CD4-positive, alpha-beta T cell (primary cell): ENCODE measurements at regions not wholly inside any gene's neighbourhood (a gene's known extent, or its start where the extent isn't known, plus 50 kb on each side); places are given as distances from the start of the nearest gene placed in this dataset.

ENCODE experiments used
- ATAC-seq: fragments of 200-7000 bp; cut with Tn5 transposase; one replicate; pipeline ENCODE4 v1.10.0; 2022; ENCODE audit warnings: mild to moderate bottlenecking; ENCODE audit not compliant: poor library complexity
- CTCF ChIA-PET: fragments of 350-600 bp; sonication (Branson Sonifier 250); formaldehyde crosslinking; loops from one replicate; lab custom pipeline; 2021; ENCODE audit warnings: antibody characterized with exemption, inconsistent platforms; lab: Charles Lee
- POLR2A ChIA-PET: fragments of 350-600 bp; sonication (Branson Sonifier 250); formaldehyde crosslinking; loops from one replicate; lab custom pipeline; 2021; ENCODE audit warnings: antibody characterized with exemption, inconsistent platforms; lab: Charles Lee
- DNase-seq, 14 experiments: peaks; one replicate each; pipeline ENCODE4 v3.0.0-alpha.2; 2013 to 2020; ENCODE audit warnings: mixed read lengths in 2 of 14
- H3K27ac ChIP-seq, 2 donors: one replicate each; pipeline versions ENCODE4 v1.5.1 to v1.7.0; 2013; ENCODE audit warnings: low read length in 2 of 2, low read depth in 1 of 2, mild to moderate bottlenecking in 1 of 2
- H3K27me3 ChIP-seq, 2 experiments: 1 replicate in 1 of 2; 2 replicates in 1 of 2; pipeline versions ENCODE4 v1.6.1 to v1.7.0; 2013; ENCODE audit warnings: low read length in 2 of 2, control low read depth in 1 of 2, mild to moderate bottlenecking in 1 of 2, moderate library complexity in 1 of 2; ENCODE audit not compliant: insufficient read depth in 2 of 2, control insufficient read depth in 1 of 2
- H3K36me3 ChIP-seq: one replicate; pipeline ENCODE4 v1.6.1; 2013; ENCODE audit warnings: low read length, control low read depth; ENCODE audit not compliant: insufficient read depth
- H3K4me1 ChIP-seq: one replicate; pipeline ENCODE4 v1.6.1; 2013; ENCODE audit warnings: low read length, control low read depth; ENCODE audit not compliant: insufficient read depth
- H3K4me3 ChIP-seq: one replicate; pipeline ENCODE4 v1.5.1; 2013; ENCODE audit warnings: mild to moderate bottlenecking, low read length, moderate library complexity
- H3K9me3 ChIP-seq, 2 experiments: 1 replicate in 1 of 2; 2 replicates in 1 of 2; pipeline versions ENCODE4 v1.6.1 to v1.7.0; 2013; ENCODE audit warnings: low read length in 2 of 2, mild to moderate bottlenecking in 2 of 2, control low read depth in 1 of 2, moderate library complexity in 1 of 2; ENCODE audit not compliant: control insufficient read depth in 1 of 2, insufficient read depth in 1 of 2
- H3K27ac Mint-ChIP-seq: one replicate; pipeline ENCODE4 v1.8.0; 2020; ENCODE audit warnings: mixed read lengths
- H3K27me3 Mint-ChIP-seq: one replicate; pipeline ENCODE4 v1.8.0; 2021; ENCODE audit warnings: mixed read lengths
- H3K36me3 Mint-ChIP-seq: one replicate; pipeline ENCODE4 v1.8.0; 2021; ENCODE audit warnings: low read depth, mixed read lengths
- H3K4me1 Mint-ChIP-seq: one replicate; pipeline ENCODE4 v1.8.0; 2021; ENCODE audit warnings: low read depth, mixed read lengths
- H3K4me3 Mint-ChIP-seq: one replicate; pipeline ENCODE4 v1.8.0; 2020; ENCODE audit warnings: mild to moderate bottlenecking, mixed read lengths
- H3K9me3 Mint-ChIP-seq: one replicate; pipeline ENCODE4 v1.8.0; 2020; ENCODE audit warnings: mixed read lengths
- intact Hi-C, 2 experiments: fragments of 100-400 bp; cut with DNase I in 1 of 2; cut with micrococcal nuclease in 1 of 2; formaldehyde crosslinking; loops; one replicate each; pipeline versions ENCODE4 v1.15.1 to v1.9.0; 2023 to 2025; cut with DNase I, micrococcal nuclease
- TF ChIP-seq, protein P1 (sequence below): fragments of 200-600 bp; IDR thresholded peaks from one replicate; pipeline ENCODE4 v1.8.0; 2022; ENCODE audit warnings: antibody characterized with exemption, mild to moderate bottlenecking

DNA sequence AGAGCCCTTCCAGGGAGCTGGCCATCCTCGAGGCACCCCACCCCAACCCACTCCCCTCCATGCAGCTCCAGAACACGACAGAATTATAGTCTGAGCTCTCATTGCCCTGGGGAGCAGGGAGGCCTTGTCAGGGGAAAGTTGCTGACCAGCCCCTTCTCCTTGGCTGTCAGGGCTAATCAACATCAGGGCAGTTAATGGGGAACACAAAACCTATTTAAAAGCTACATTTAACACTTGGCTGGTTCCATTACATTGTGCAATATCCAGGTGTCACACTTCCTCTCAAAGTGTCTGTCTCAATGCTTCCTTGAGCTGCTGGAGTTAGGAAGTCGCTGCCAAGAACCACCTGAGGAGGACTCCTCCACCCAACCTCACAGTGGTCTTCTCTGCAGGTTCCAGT, 111.8 kb upstream of the GRIK3 start:
- intact Hi-C loops: no loop called here
- peaks cover 29% of the 10 kb centered on the region for H3K27me3 Mint-ChIP-seq

DNA sequence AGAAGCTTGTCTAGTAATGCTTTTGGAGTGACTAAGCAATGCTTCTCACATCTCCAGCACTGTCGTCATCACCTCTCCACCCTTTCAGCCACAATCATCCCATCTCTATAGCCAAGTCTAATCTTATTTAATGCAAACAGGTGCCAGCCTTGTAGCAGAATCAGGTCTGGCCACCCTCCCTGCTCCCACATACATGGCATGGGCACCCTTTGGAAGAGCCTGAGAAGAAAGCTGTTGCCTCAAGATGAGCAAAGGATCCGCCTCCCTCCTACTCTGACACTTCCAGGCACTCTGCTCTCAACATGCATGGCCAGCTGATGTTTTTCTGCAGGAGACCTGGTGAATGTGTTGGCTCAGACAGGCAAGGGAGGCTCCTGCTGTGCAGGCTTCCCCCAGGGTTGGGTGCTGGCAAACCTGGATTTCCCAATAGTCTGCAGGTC, 113.1 kb upstream of the GRIK3 start:
- DNase-seq: no peak
- CTCF ChIA-PET: no interaction called here
- H3K27me3 Mint-ChIP-seq: peaks cover 24% of the 10 kb centered on the region

More for the DNA sequence above, 111.8 kb upstream of the GRIK3 start:
- no peaks in the 10 kb centered on the region for H3K36me3 ChIP-seq
- H3K27ac ChIP-seq: no peak overlapping the region
- H3K4me1 ChIP-seq: no peaks in the 10 kb centered on the region
- no peaks in the 10 kb centered on the region for H3K27me3 ChIP-seq
- no peak overlapping the region for H3K4me3 ChIP-seq
- TF ChIP-seq, protein P1, sequence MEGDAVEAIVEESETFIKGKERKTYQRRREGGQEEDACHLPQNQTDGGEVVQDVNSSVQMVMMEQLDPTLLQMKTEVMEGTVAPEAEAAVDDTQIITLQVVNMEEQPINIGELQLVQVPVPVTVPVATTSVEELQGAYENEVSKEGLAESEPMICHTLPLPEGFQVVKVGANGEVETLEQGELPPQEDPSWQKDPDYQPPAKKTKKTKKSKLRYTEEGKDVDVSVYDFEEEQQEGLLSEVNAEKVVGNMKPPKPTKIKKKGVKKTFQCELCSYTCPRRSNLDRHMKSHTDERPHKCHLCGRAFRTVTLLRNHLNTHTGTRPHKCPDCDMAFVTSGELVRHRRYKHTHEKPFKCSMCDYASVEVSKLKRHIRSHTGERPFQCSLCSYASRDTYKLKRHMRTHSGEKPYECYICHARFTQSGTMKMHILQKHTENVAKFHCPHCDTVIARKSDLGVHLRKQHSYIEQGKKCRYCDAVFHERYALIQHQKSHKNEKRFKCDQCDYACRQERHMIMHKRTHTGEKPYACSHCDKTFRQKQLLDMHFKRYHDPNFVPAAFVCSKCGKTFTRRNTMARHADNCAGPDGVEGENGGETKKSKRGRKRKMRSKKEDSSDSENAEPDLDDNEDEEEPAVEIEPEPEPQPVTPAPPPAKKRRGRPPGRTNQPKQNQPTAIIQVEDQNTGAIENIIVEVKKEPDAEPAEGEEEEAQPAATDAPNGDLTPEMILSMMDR: no peak
- H3K27ac Mint-ChIP-seq: no peak overlapping the region
- H3K9me3 Mint-ChIP-seq: no peaks in the 10 kb centered on the region
- CTCF ChIA-PET: no interaction called here
- no peaks in the 10 kb centered on the region for H3K36me3 Mint-ChIP-seq
- H3K9me3 ChIP-seq: no peaks in the 10 kb centered on the region
- H3K4me3 Mint-ChIP-seq: no peak overlapping the region
- ATAC-seq (no peak), DNase-seq (no peak)
- H3K4me1 Mint-ChIP-seq: no peaks in the 10 kb centered on the region
- POLR2A ChIA-PET: no interaction called here

DNA sequence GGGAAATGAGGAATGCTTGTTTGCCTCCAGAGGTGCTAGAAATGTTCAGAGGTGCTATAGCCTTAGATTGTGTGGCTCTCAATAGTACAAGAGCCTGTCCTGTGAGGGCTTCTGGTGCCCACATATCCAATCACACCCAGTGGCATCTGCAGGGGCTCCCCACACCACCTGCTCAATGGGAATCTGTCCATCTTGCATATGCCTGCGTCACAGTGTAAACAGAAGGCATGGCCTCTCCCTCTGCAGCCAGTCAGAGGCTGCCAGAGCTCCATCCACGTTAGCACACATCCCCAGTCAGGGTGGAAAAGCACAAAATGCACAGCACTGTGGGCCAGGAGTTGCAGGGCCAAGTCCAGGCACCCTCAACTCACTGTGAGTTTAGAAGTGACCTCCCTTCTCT, 113.6 kb upstream of the GRIK3 start:
- no peaks in the 10 kb centered on the region for H3K4me1 Mint-ChIP-seq
- no peaks in the 10 kb centered on the region for H3K36me3 Mint-ChIP-seq
- ATAC-seq (no peak), DNase-seq (no peak)
- ChIA-PET POLR2A (no interaction called here), CTCF (no interaction called here)
- H3K9me3 Mint-ChIP-seq: no peaks in the 10 kb centered on the region
- no peak overlapping the region for H3K27ac Mint-ChIP-seq
- Histone ChIP-seq H3K4me1 (no peaks in the 10 kb centered on the region), H3K36me3 (no peaks in the 10 kb centered on the region), H3K4me3 (no peak overlapping the region), H3K9me3 (no peaks in the 10 kb centered on the region), H3K27me3 (no peaks in the 10 kb centered on the region), H3K27ac (no peak overlapping the region)
- peaks cover 23% of the 10 kb centered on the region for H3K27me3 Mint-ChIP-seq
- intact Hi-C loops: no loop called here
- TF ChIP-seq, protein P1: no peak
- H3K4me3 Mint-ChIP-seq: no peak overlapping the region

More for the DNA sequence above, 113.1 kb upstream of the GRIK3 start:
- Mint-ChIP-seq H3K27ac (no peak overlapping the region), H3K9me3 (no peaks in the 10 kb centered on the region), H3K4me1 (no peaks in the 10 kb centered on the region), H3K36me3 (no peaks in the 10 kb centered on the region), H3K4me3 (no peak overlapping the region)
- Histone ChIP-seq H3K4me1 (no peaks in the 10 kb centered on the region), H3K4me3 (no peak overlapping the region), H3K27me3 (no peaks in the 10 kb centered on the region), H3K27ac (no peak overlapping the region), H3K36me3 (no peaks in the 10 kb centered on the region), H3K9me3 (no peaks in the 10 kb centered on the region)
- ATAC-seq: no peak
- intact Hi-C loops: no loop called here
- TF ChIP-seq, protein P1: no peak
- POLR2A ChIA-PET: no interaction called here
